ENCODE measurements at regions not wholly inside any gene's neighbourhood (a gene's known extent, or its start where the extent isn't known, plus 50 kb on each side); places are given as distances from the start of the nearest gene placed in this dataset.

DNA sequence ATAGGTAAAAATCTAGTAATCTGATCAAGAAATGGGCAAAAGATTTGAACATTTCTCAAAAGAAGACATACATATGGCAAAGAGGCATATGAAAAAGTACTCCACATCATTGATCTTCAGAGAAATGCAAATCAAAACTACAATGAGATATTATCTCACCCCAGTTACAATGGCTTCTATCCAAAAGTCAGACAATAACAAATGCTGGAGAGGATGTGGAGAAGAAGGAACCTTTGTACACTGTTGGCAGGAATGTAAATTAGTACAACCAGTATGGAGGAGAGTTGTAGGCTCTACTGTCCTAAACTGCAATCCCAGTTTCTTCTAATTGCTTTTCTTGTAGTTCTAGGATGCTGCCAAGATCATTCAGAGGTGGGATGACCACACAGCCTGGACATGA lies 193.5 kb upstream of the RFX3 start:
- TF ChIP-seq, protein P1, sequence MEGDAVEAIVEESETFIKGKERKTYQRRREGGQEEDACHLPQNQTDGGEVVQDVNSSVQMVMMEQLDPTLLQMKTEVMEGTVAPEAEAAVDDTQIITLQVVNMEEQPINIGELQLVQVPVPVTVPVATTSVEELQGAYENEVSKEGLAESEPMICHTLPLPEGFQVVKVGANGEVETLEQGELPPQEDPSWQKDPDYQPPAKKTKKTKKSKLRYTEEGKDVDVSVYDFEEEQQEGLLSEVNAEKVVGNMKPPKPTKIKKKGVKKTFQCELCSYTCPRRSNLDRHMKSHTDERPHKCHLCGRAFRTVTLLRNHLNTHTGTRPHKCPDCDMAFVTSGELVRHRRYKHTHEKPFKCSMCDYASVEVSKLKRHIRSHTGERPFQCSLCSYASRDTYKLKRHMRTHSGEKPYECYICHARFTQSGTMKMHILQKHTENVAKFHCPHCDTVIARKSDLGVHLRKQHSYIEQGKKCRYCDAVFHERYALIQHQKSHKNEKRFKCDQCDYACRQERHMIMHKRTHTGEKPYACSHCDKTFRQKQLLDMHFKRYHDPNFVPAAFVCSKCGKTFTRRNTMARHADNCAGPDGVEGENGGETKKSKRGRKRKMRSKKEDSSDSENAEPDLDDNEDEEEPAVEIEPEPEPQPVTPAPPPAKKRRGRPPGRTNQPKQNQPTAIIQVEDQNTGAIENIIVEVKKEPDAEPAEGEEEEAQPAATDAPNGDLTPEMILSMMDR (IDR thresholded peaks at IDR 0.05; ENCODE audit: low read depth, low read length): no peak
- no peak for TF ChIP-seq EZH2phosphoT487 (IDR thresholded peaks at IDR 0.05; ENCODE audit: low read depth)
